ENCODE measurements at regions not wholly inside any gene's neighbourhood (a gene's known extent, or its start where the extent isn't known, plus 50 kb on each side); places are given as distances from the start of the nearest gene placed in this dataset.

DNA sequence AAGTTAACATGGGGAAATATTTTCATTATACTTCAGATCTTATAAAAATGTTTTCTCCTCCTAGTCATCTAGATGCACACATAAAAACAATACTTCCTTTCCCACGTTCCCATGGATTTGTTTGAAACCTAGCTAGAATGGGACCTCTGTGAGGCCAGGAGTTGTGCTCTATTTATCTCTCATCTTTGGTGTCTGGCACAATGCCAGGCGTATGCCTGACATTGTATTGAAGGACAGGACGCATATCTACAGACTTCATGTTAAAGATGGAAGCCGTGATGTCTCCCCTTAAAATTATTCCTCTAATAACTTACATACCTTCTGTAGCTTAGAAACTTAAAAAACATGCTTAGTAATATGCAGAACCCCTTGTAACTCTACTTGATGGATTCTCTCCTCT lies 394.5 kb upstream of the FAT1 start:
- Histone ChIP-seq H3K4me3 (ENCODE audit: low read length in 3 of 3) (no peak overlapping the region), H3K9ac (ENCODE audit: low read length in 3 of 3) (no peak overlapping the region), H3K36me3 (ENCODE audit: control insufficient read depth in 2 of 3, insufficient read depth in 3 of 3, low read length in 3 of 3) (no peaks in the 10 kb centered on the region), H3K27ac (ENCODE audit: low read depth in 2 of 2, low read length in 2 of 2) (no peak overlapping the region), H3K4me1 (ENCODE audit: control insufficient read depth in 2 of 3, insufficient read depth in 2 of 3, low read depth in 1 of 3, low read length in 3 of 3) (no peaks in the 10 kb centered on the region), H3K9me3 (ENCODE audit: control insufficient read depth in 2 of 3, insufficient read depth in 1 of 3, low read length in 3 of 3) (no peaks in the 10 kb centered on the region), H3K27me3 (ENCODE audit: control insufficient read depth, insufficient read depth, low read length) (no peaks in the 10 kb centered on the region)
- no peak for TF ChIP-seq CTCF (IDR thresholded peaks at IDR 0.05; ENCODE audit: borderline replicate concordance, extremely low read depth, insufficient read depth)
- intact Hi-C loops (cut with DNase I) = no loop called here
- DNase-seq = no peak
- FAIRE-seq = no peak

DNA sequence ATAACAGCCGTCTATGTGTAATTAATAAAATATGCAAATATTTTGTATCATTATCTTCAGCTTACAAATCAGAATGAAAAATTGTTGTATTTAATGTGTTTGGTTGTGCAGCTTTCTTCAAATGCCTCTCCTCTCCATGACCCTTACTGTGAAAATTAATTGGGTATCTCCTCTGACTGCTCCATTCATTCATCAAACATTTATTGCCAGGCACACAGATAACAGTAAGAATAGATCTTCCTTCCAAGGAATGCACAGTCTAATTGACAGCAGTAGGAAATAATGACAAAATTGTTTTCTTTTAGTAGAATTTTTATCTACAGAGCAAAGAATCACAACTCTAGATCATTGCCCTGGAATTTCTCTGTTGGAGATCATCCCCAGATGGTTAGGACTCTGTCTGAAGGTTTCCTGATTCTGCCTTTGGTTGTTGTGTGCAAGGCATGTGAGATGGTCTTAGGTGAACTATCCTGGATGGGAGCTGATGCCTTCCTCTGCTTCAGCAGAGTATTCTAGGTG lies 395.0 kb upstream of the FAT1 start:
- H3K9ac ChIP-seq (ENCODE audit: low read length in 3 of 3) = no peak overlapping the region
- H3K4me3 ChIP-seq (ENCODE audit: low read length in 3 of 3) = no peak overlapping the region
- FAIRE-seq (no peak), DNase-seq (no peak)
- H3K27me3 ChIP-seq (ENCODE audit: control insufficient read depth, insufficient read depth, low read length) = no peaks in the 10 kb centered on the region
- H3K4me1 ChIP-seq (ENCODE audit: control insufficient read depth in 2 of 3, insufficient read depth in 2 of 3, low read depth in 1 of 3, low read length in 3 of 3) = no peaks in the 10 kb centered on the region
- H3K9me3 ChIP-seq (ENCODE audit: control insufficient read depth in 2 of 3, insufficient read depth in 1 of 3, low read length in 3 of 3) = no peaks in the 10 kb centered on the region
- TF ChIP-seq CTCF (IDR thresholded peaks at IDR 0.05; ENCODE audit: borderline replicate concordance, extremely low read depth, insufficient read depth) = no peak
- intact Hi-C loops (cut with DNase I) = no loop called here
- no peak overlapping the region for H3K27ac ChIP-seq (ENCODE audit: low read depth in 2 of 2, low read length in 2 of 2)
- no peaks in the 10 kb centered on the region for H3K36me3 ChIP-seq (ENCODE audit: control insufficient read depth in 2 of 3, insufficient read depth in 3 of 3, low read length in 3 of 3)

GRCh38 chr4:187124331-187124730 lies 400.7 kb upstream of the FAT1 start:
- intact Hi-C loops (cut with DNase I) = no loop called here
- Histone ChIP-seq H3K4me1 (ENCODE audit: control insufficient read depth in 2 of 3, insufficient read depth in 2 of 3, low read depth in 1 of 3, low read length in 3 of 3) (peaks cover 0 to 2% (median 0%) of the 10 kb centered on the region in 3 donors), H3K27ac (ENCODE audit: low read depth in 2 of 2, low read length in 2 of 2) (no peak overlapping the region), H3K9ac (ENCODE audit: low read length in 3 of 3) (no peak overlapping the region), H3K9me3 (ENCODE audit: control insufficient read depth in 2 of 3, insufficient read depth in 1 of 3, low read length in 3 of 3) (no peaks in the 10 kb centered on the region), H3K27me3 (ENCODE audit: control insufficient read depth, insufficient read depth, low read length) (no peaks in the 10 kb centered on the region), H3K4me3 (ENCODE audit: low read length in 3 of 3) (no peak overlapping the region), H3K36me3 (ENCODE audit: control insufficient read depth in 2 of 3, insufficient read depth in 3 of 3, low read length in 3 of 3) (no peaks in the 10 kb centered on the region)
- peak in 4 of 5 donors; percentile 64 to 82 (median 73) for DNase-seq
- FAIRE-seq = no peak
- no peak for TF ChIP-seq CTCF (IDR thresholded peaks at IDR 0.05; ENCODE audit: borderline replicate concordance, extremely low read depth, insufficient read depth)

GRCh38 chr4:187125062-187125461 lies 401.4 kb upstream of the FAT1 start:
- no peak overlapping the region for H3K27ac ChIP-seq (ENCODE audit: low read depth in 2 of 2, low read length in 2 of 2)
- no peaks in the 10 kb centered on the region for H3K9me3 ChIP-seq (ENCODE audit: control insufficient read depth in 2 of 3, insufficient read depth in 1 of 3, low read length in 3 of 3)
- FAIRE-seq (no peak), DNase-seq (peak in 1 of 5 donors; percentile 13)
- H3K36me3 ChIP-seq (ENCODE audit: control insufficient read depth in 2 of 3, insufficient read depth in 3 of 3, low read length in 3 of 3) = no peaks in the 10 kb centered on the region
- H3K9ac ChIP-seq (ENCODE audit: low read length in 3 of 3) = no peak overlapping the region
- intact Hi-C loops (cut with DNase I) = no loop called here
- no peak overlapping the region for H3K4me3 ChIP-seq (ENCODE audit: low read length in 3 of 3)
- peaks cover 0 to 2% (median 0%) of the 10 kb centered on the region in 3 donors for H3K4me1 ChIP-seq (ENCODE audit: control insufficient read depth in 2 of 3, insufficient read depth in 2 of 3, low read depth in 1 of 3, low read length in 3 of 3)
- TF ChIP-seq CTCF (IDR thresholded peaks at IDR 0.05; ENCODE audit: borderline replicate concordance, extremely low read depth, insufficient read depth) = no peak
- H3K27me3 ChIP-seq (ENCODE audit: control insufficient read depth, insufficient read depth, low read length) = no peaks in the 10 kb centered on the region

Measured in kidney (tissue), 13 donors.